CD14-positive monocyte (primary cell): ENCODE measurements at regions not wholly inside any gene's neighbourhood (a gene's known extent, or its start where the extent isn't known, plus 50 kb on each side); places are given as distances from the start of the nearest gene placed in this dataset.

ENCODE experiments used
- DNase-seq, 3 donors: peaks; one replicate each; pipeline ENCODE4 v3.0.0-alpha.2; 2011 to 2022
- H2AFZ ChIP-seq: 2 replicates; pipeline ENCODE4 v1.6.0; 2012; ENCODE audit warnings: mild to moderate bottlenecking, low read depth, low read length, inconsistent platforms; ENCODE audit not compliant: insufficient read depth, poor library complexity, severe bottlenecking
- H3K27ac ChIP-seq, 2 donors: 1 replicate in 1 of 2; 2 replicates in 1 of 2; pipeline ENCODE4 v1.5.1; 2012 to 2013; ENCODE audit warnings: low read length in 2 of 2, control low read depth in 1 of 2, inconsistent platforms in 1 of 2, low read depth in 1 of 2, mild to moderate bottlenecking in 1 of 2
- H3K27me3 ChIP-seq, 2 donors: one replicate each; pipeline versions ENCODE4 v1.6.0 to v1.6.1; 2011 to 2013; ENCODE audit warnings: low read length in 2 of 2; ENCODE audit not compliant: control insufficient read depth in 2 of 2, insufficient read depth in 2 of 2
- H3K36me3 ChIP-seq, 2 donors: replicated peaks in 1 of 2; 1 replicate in 1 of 2; 2 replicates in 1 of 2; pipeline versions ENCODE4 v1.5.1 to v1.6.1; 2012 to 2013; ENCODE audit warnings: low read length in 2 of 2, control low read depth in 1 of 2, inconsistent platforms in 1 of 2, mild to moderate bottlenecking in 1 of 2; ENCODE audit not compliant: insufficient read depth in 2 of 2, control insufficient read depth in 1 of 2
- H3K4me1 ChIP-seq, 2 donors: 1 replicate in 1 of 2; 2 replicates in 1 of 2; pipeline versions ENCODE4 v1.5.1 to v1.6.1; 2012 to 2013; ENCODE audit warnings: low read length in 2 of 2, control low read depth in 1 of 2, inconsistent platforms in 1 of 2, mild to moderate bottlenecking in 1 of 2, moderate library complexity in 1 of 2; ENCODE audit not compliant: insufficient read depth in 2 of 2, control insufficient read depth in 1 of 2
- H3K4me2 ChIP-seq: replicated peaks from 2 replicates; pipeline ENCODE3; 2012; ENCODE audit warnings: low read length, moderate library complexity, mild to moderate bottlenecking; ENCODE audit not compliant: poor library complexity, severe bottlenecking; ENCODE audit errors: extremely low read depth
- H3K4me3 ChIP-seq, 3 experiments: fragments of 200-600 bp in 1 of 3; sonication (generic) in 1 of 3; replicated peaks in 1 of 3; 1 replicate in 2 of 3; 2 replicates in 1 of 3; pipeline ENCODE4 v1.5.1; 2011 to 2013; ENCODE audit warnings: low read length in 3 of 3, mild to moderate bottlenecking in 3 of 3, control low read depth in 2 of 3, low read depth in 2 of 3, inconsistent platforms in 1 of 3, moderate library complexity in 1 of 3
- H3K79me2 ChIP-seq: 2 replicates; pipeline ENCODE4 v1.6.0; 2012; ENCODE audit warnings: mild to moderate bottlenecking, control low read depth, inconsistent platforms, low read length, moderate library complexity; ENCODE audit not compliant: insufficient read depth
- H3K9ac ChIP-seq: 2 replicates; pipeline ENCODE4 v1.6.0; 2017; ENCODE audit warnings: low read length, mild to moderate bottlenecking; ENCODE audit not compliant: insufficient read depth, poor library complexity, severe bottlenecking
- H3K9me3 ChIP-seq, 2 donors: replicated peaks in 1 of 2; 1 replicate in 1 of 2; 2 replicates in 1 of 2; pipeline versions ENCODE4 v1.5.1 to v1.6.1; 2012 to 2013; ENCODE audit warnings: low read length in 2 of 2, control low read depth in 1 of 2; ENCODE audit not compliant: control insufficient read depth in 1 of 2, insufficient read depth in 1 of 2
- H4K20me1 ChIP-seq: 2 replicates; pipeline ENCODE4 v1.6.0; 2012; ENCODE audit warnings: mild to moderate bottlenecking, low read length, control low read depth, moderate library complexity; ENCODE audit not compliant: insufficient read depth
- H3K27ac Mint-ChIP-seq, 7 donors: one replicate each; pipeline ENCODE4 v1.8.0; 2020; ENCODE audit warnings: mild to moderate bottlenecking in 7 of 7, mixed read lengths in 7 of 7, moderate library complexity in 6 of 7, inconsistent platforms in 2 of 7
- H3K27me3 Mint-ChIP-seq, 3 donors: one replicate each; pipeline ENCODE4 v1.8.0; 2021 to 2022; ENCODE audit warnings: low read depth in 3 of 3, mild to moderate bottlenecking in 3 of 3, mixed read lengths in 3 of 3, moderate library complexity in 3 of 3, inconsistent platforms in 1 of 3
- H3K36me3 Mint-ChIP-seq, 2 donors: one replicate each; pipeline ENCODE4 v1.8.0; 2020; ENCODE audit warnings: mixed read lengths in 2 of 2, inconsistent platforms in 1 of 2, mild to moderate bottlenecking in 1 of 2
- H3K4me1 Mint-ChIP-seq: one replicate; pipeline ENCODE4 v1.8.0; 2020; ENCODE audit warnings: mild to moderate bottlenecking, mixed read lengths
- H3K4me3 Mint-ChIP-seq, 2 donors: one replicate each; pipeline ENCODE4 v1.8.0; 2020; ENCODE audit warnings: mild to moderate bottlenecking in 2 of 2, mixed read lengths in 2 of 2, moderate library complexity in 1 of 2
- H3K9me3 Mint-ChIP-seq, 7 donors: one replicate each; pipeline ENCODE4 v1.8.0; 2020 to 2022; ENCODE audit warnings: mixed read lengths in 7 of 7, mild to moderate bottlenecking in 6 of 7, moderate library complexity in 6 of 7, inconsistent platforms in 2 of 7
- WGBS: methylation state at CpG from one replicate; pipeline ENCODE4 v1.1.5; 2013; ENCODE audit warnings: missing lambda C conversion rate; ENCODE audit not compliant: insufficient coverage; 5-methylcytosine and 5-hydroxymethylcytosine counted together
- intact Hi-C, 2 donors: fragments of 100-400 bp; cut with micrococcal nuclease; formaldehyde crosslinking; loops; one replicate each; pipeline versions ENCODE4 v1.15.0 to v1.15.1; 2023
- TF ChIP-seq, protein P1 (sequence below): fragments of 200-600 bp; IDR thresholded peaks from one replicate; pipeline ENCODE4 v1.8.0; 2022; ENCODE audit warnings: antibody characterized with exemption, mild to moderate bottlenecking

DNA sequence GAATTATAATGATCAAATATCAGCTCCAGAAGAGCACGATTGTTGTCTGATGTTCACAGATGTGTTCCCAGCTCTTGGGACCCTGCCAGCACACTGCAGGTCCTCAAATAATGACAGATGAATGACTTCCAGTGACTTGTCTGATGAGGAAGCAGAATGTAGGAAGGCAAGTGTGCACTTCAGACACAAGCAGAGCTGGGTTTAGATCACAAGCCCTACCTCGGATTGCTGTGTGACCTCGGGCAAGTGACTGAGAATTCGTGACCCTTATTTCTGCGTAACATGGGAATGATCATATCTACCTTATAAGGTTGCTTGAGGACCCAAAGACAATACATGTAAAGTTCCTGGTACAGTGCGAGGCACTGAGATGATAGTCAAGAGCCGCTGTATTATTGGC is 182.2 kb downstream of the ABCC12 start:
- no peak overlapping the region for H3K9ac ChIP-seq
- 91% methylated on average over 6 of the region's 7 CpGs for WGBS
- H3K27ac Mint-ChIP-seq = no peak overlapping the region

DNA sequence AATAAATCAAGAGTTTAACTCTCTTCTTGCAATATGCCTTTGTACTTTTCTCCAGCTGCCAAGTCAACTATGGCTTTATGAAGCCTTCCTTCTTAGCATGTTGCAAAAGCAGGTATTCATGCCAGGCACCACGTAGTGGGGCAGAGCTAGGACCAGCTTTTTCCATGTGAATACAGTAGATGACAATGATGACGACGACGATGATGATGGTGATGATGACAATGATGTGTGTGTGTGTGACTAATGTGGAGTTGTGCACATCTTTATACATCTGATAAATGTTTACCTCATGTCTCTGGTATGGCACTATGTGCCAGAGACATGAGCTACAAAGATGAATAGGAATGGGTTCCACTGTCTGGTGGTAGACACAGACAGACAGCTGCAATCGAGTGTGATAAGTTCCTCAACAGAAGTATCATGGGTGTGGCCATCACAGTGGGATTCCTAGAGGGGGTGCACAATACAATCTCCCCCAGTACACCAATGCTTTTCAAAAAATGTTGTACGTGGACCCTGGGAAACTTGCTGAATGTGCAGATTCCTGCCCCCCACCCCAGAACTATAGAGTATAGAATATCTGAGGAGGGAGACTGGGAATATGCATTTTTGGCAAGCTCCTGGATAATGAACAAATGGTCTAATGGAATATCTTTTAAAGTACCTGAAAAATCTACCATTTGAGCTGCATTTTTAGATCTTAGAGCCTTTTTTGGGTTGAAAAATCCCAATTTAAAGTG is 183.4 kb downstream of the ABCC12 start:
- DNase-seq = no peak
- Histone ChIP-seq H4K20me1 (no peaks in the 10 kb centered on the region), H3K4me2 (no peak overlapping the region), H3K27me3 (no peaks in the 10 kb centered on the region), H3K79me2 (no peaks in the 10 kb centered on the region), H3K27ac (no peak overlapping the region), H3K9me3 (no peaks in the 10 kb centered on the region), H3K4me3 (no peak overlapping the region), H3K9ac (no peak overlapping the region), H3K4me1 (no peaks in the 10 kb centered on the region), H3K36me3 (no peaks in the 10 kb centered on the region), H2AFZ (no peak overlapping the region)
- Mint-ChIP-seq H3K27ac (no peak overlapping the region), H3K9me3 (peaks cover 0 to 7% (median 4%) of the 10 kb centered on the region in 7 donors), H3K36me3 (no peaks in the 10 kb centered on the region), H3K4me1 (no peaks in the 10 kb centered on the region), H3K27me3 (peaks cover 0 to 2% (median 0%) of the 10 kb centered on the region in 3 donors), H3K4me3 (no peak overlapping the region)
- intact Hi-C loops = no loop called here
- WGBS = 74% methylated on average over 5 of the region's 6 CpGs
- TF ChIP-seq, protein P1, sequence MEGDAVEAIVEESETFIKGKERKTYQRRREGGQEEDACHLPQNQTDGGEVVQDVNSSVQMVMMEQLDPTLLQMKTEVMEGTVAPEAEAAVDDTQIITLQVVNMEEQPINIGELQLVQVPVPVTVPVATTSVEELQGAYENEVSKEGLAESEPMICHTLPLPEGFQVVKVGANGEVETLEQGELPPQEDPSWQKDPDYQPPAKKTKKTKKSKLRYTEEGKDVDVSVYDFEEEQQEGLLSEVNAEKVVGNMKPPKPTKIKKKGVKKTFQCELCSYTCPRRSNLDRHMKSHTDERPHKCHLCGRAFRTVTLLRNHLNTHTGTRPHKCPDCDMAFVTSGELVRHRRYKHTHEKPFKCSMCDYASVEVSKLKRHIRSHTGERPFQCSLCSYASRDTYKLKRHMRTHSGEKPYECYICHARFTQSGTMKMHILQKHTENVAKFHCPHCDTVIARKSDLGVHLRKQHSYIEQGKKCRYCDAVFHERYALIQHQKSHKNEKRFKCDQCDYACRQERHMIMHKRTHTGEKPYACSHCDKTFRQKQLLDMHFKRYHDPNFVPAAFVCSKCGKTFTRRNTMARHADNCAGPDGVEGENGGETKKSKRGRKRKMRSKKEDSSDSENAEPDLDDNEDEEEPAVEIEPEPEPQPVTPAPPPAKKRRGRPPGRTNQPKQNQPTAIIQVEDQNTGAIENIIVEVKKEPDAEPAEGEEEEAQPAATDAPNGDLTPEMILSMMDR = no peak

More for the DNA sequence above, 182.2 kb downstream of the ABCC12 start:
- H3K4me2 ChIP-seq = no peak overlapping the region
- no peak overlapping the region for H3K27ac ChIP-seq
- no peak overlapping the region for H3K4me3 Mint-ChIP-seq
- no peaks in the 10 kb centered on the region for H3K79me2 ChIP-seq
- no peaks in the 10 kb centered on the region for H3K9me3 ChIP-seq
- intact Hi-C loops = no loop called here
- H3K4me1 Mint-ChIP-seq = no peaks in the 10 kb centered on the region
- H3K36me3 ChIP-seq = no peaks in the 10 kb centered on the region
- DNase-seq = no peak
- H3K27me3 Mint-ChIP-seq = peaks cover 0 to 2% (median 0%) of the 10 kb centered on the region in 3 donors
- H3K4me1 ChIP-seq = no peaks in the 10 kb centered on the region
- peaks cover 0 to 7% (median 4%) of the 10 kb centered on the region in 7 donors for H3K9me3 Mint-ChIP-seq
- H4K20me1 ChIP-seq = no peaks in the 10 kb centered on the region
- no peaks in the 10 kb centered on the region for H3K36me3 Mint-ChIP-seq
- no peaks in the 10 kb centered on the region for H3K27me3 ChIP-seq
- TF ChIP-seq, protein P1 = no peak
- H3K4me3 ChIP-seq = no peak overlapping the region
- no peak overlapping the region for H2AFZ ChIP-seq
